Kidney capillary endothelial cell (primary cell): ENCODE measurements at regions not wholly inside any gene's neighbourhood (a gene's known extent, or its start where the extent isn't known, plus 50 kb on each side); places are given as distances from the start of the nearest gene placed in this dataset.

Experiments used
- DNase-seq: peaks from one replicate; pipeline ENCODE4 v3.0.0-alpha.2; 2018; ENCODE audit warnings: low spot score

GRCh38 chr15:93162560-93162959 lies 73.5 kb upstream of the RGMA start:
- no peak for DNase-seq

- DNase-seq = no peak
These were observed 70.9 kb upstream of the RGMA start for GRCh38 chr15:93159930-93160329.

GRCh38 chr15:93158097-93158900 lies 69.3 kb upstream of the RGMA start:
- no peak for DNase-seq

GRCh38 chr15:93154666-93155065 lies 65.7 kb upstream of the RGMA start:
- DNase-seq = no peak

GRCh38 chr15:93152951-93153350 lies 63.9 kb upstream of the RGMA start:
- no peak for DNase-seq

GRCh38 chr15:93152360-93152759 lies 63.3 kb upstream of the RGMA start:
- DNase-seq = no peak

- DNase-seq = no peak
These were observed 62.2 kb upstream of the RGMA start for GRCh38 chr15:93150910-93151881.

GRCh38 chr15:93146601-93147000 lies 57.6 kb upstream of the RGMA start:
- no peak for DNase-seq

GRCh38 chr15:93146196-93146595 lies 57.2 kb upstream of the RGMA start:
- no peak for DNase-seq

- DNase-seq = no peak
These were observed 55.6 kb upstream of the RGMA start for GRCh38 chr15:93144463-93145236.

- DNase-seq = no peak
These were observed 54.2 kb upstream of the RGMA start for GRCh38 chr15:93143186-93143585.

- no peak for DNase-seq
These were observed 52.4 kb upstream of the RGMA start for GRCh38 chr15:93141371-93141794.

GRCh38 chr15:93139436-93139835 lies 50.4 kb upstream of the RGMA start:
- no peak for DNase-seq

GRCh38 chr15:93138681-93139250 lies 49.8 kb upstream of the RGMA start:
- DNase-seq = no peak
